H1 (cell line): ENCODE measurements at regions not wholly inside any gene's neighbourhood (a gene's known extent, or its start where the extent isn't known, plus 50 kb on each side); places are given as distances from the start of the nearest gene placed in this dataset.

Source experiments
- CBX5 ChIP-seq: fragments of 300-800, 300-1000 bp; sonication (generic); IDR thresholded peaks from 2 replicates; pipeline ENCODE4 v1.7.1; 2016; ENCODE audit warnings: antibody characterized with exemption, low read length, low read depth
- CHD2 ChIP-seq: IDR thresholded peaks from 2 replicates; pipeline ENCODE4 v1.6.1; 2012; ENCODE audit warnings: low read length, improper control_type of control experiment
- CHD7 ChIP-seq: fragments of 300-600 bp; sonication (generic); IDR thresholded peaks from 2 replicates; pipeline ENCODE4 v1.7.1; 2012; ENCODE audit warnings: low read length, moderate library complexity, mild to moderate bottlenecking, inconsistent platforms; ENCODE audit not compliant: insufficient replicate concordance
- NANOG ChIP-seq: IDR thresholded peaks from 2 replicates; pipeline ENCODE4 v1.6.1; 2011; ENCODE audit warnings: low read length, low read depth, mild to moderate bottlenecking, inconsistent platforms; ENCODE audit not compliant: insufficient read depth, poor library complexity, severe bottlenecking
- PHF8 ChIP-seq: fragments of 200-600 bp; sonication (generic); conservative IDR thresholded peaks from 2 replicates; pipeline ENCODE4 v1.7.1; 2012; ENCODE audit warnings: low read depth, mild to moderate bottlenecking, inconsistent platforms, low read length, moderate library complexity
- POLR2AphosphoS5 ChIP-seq: IDR thresholded peaks from 2 replicates; pipeline ENCODE4 v1.6.1; 2011; ENCODE audit warnings: low read depth, low read length
- RXRA ChIP-seq: IDR thresholded peaks from 2 replicates; pipeline ENCODE4 v1.6.1; 2011; ENCODE audit warnings: low read depth, mild to moderate bottlenecking, low read length, moderate library complexity; ENCODE audit not compliant: insufficient read depth
- SP2 ChIP-seq: IDR thresholded peaks from 2 replicates; pipeline ENCODE4 v1.6.1; 2012; ENCODE audit warnings: mild to moderate bottlenecking, low read length, inconsistent platforms

DNA sequence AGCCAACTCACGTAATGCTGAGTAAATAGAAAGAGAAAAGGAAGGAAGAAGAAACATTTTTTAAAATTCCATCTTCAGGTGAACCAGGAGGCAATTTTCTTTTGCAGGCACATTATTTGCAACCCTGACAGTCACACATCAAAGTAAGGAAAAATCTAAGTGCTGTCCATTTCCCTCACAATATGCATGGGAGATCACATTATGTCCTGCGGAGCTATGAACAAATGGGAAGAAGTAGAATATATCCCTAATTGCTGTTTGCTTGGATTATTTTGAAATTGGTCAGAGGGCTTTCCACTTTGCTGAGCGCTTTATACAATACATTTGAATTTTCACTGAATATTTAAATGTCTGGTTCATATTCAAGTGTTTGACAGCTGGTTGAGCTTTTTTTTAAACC lies 133.8 kb upstream of the API5 start (continued):
- TF ChIP-seq CBX5, result no peak
- no peak for TF ChIP-seq RXRA
- no peak for TF ChIP-seq PHF8
- no peak for TF ChIP-seq CHD7
- TF ChIP-seq NANOG, result no peak
- TF ChIP-seq SP2, result no peak
- TF ChIP-seq CHD2, result no peak
- no peak for TF ChIP-seq POLR2AphosphoS5
